ENCODE measurements at regions not wholly inside any gene's neighbourhood (a gene's known extent, or its start where the extent isn't known, plus 50 kb on each side); places are given as distances from the start of the nearest gene placed in this dataset.

DNA sequence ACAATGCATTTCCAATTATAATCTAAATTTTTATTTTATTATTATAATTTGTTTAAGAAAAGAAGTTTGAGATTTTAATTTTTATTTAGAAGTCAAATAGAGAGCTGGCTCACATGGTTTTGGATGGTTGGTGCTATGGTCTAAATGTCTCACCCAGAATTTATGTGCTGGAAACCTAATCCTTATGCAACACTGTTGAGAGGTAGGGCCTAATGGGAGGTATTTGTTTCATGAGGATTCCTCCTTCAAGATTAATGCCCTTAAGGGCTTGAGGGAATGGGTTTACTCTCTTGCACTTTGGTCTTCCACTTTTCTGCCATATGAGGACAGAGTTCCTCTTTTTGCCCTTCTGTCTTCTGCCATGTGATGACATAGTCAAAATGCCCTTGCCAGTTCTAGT is 960.5 kb upstream of the IGFBP7 start:
- TF ChIP-seq, protein P1, sequence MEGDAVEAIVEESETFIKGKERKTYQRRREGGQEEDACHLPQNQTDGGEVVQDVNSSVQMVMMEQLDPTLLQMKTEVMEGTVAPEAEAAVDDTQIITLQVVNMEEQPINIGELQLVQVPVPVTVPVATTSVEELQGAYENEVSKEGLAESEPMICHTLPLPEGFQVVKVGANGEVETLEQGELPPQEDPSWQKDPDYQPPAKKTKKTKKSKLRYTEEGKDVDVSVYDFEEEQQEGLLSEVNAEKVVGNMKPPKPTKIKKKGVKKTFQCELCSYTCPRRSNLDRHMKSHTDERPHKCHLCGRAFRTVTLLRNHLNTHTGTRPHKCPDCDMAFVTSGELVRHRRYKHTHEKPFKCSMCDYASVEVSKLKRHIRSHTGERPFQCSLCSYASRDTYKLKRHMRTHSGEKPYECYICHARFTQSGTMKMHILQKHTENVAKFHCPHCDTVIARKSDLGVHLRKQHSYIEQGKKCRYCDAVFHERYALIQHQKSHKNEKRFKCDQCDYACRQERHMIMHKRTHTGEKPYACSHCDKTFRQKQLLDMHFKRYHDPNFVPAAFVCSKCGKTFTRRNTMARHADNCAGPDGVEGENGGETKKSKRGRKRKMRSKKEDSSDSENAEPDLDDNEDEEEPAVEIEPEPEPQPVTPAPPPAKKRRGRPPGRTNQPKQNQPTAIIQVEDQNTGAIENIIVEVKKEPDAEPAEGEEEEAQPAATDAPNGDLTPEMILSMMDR (IDR thresholded peaks at IDR 0.05): no peak
- no peaks in the 10 kb centered on the region for H3K27me3 ChIP-seq (ENCODE audit: insufficient read depth in 3 of 3, low read length in 2 of 3)
- no peaks in the 10 kb centered on the region for H3K9me3 ChIP-seq
- intact Hi-C loops (cut with DNase I): no loop called here
- H3K4me1 ChIP-seq: no peaks in the 10 kb centered on the region
- DNase-seq: no peak
- no peak overlapping the region for H3K27ac ChIP-seq
- ATAC-seq: no peak
- no peaks in the 10 kb centered on the region for H3K36me3 ChIP-seq (ENCODE audit: insufficient read depth in 1 of 2, low read depth in 1 of 2)
- no peak overlapping the region for H3K4me3 ChIP-seq

DNA sequence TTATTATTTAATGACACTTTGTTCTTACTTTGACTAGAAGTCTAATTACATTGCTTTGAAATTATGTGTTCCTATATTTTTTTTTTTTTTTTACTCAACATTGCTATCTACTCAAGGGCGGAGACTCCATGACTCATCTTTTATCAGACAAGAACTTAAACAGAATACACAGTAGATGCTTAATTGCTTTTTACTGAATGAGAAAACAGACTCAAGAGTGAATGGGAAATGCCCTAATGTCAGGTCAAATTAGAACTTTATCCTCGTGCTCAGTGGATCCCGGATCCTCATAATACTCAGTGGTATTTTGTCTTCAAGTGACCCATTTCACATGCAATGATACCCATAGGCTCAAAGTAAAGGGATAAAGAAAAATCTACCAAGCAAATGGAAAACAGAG is 954.5 kb upstream of the IGFBP7 start:
- H3K27me3 ChIP-seq (ENCODE audit: insufficient read depth in 3 of 3, low read length in 2 of 3): no peaks in the 10 kb centered on the region
- intact Hi-C loops (cut with DNase I): no loop called here
- ATAC-seq (no peak), DNase-seq (no peak)
- H3K27ac ChIP-seq: no peak overlapping the region
- WGBS, 3 donors: 80 to 93% (median 88%) methylated on average over 3 of the region's 3 CpGs
- no peaks in the 10 kb centered on the region for H3K36me3 ChIP-seq (ENCODE audit: insufficient read depth in 1 of 2, low read depth in 1 of 2)
- no peaks in the 10 kb centered on the region for H3K9me3 ChIP-seq
- TF ChIP-seq, protein P1 (IDR thresholded peaks at IDR 0.05): no peak
- no peaks in the 10 kb centered on the region for H3K4me1 ChIP-seq
- H3K4me3 ChIP-seq: no peak overlapping the region

DNA sequence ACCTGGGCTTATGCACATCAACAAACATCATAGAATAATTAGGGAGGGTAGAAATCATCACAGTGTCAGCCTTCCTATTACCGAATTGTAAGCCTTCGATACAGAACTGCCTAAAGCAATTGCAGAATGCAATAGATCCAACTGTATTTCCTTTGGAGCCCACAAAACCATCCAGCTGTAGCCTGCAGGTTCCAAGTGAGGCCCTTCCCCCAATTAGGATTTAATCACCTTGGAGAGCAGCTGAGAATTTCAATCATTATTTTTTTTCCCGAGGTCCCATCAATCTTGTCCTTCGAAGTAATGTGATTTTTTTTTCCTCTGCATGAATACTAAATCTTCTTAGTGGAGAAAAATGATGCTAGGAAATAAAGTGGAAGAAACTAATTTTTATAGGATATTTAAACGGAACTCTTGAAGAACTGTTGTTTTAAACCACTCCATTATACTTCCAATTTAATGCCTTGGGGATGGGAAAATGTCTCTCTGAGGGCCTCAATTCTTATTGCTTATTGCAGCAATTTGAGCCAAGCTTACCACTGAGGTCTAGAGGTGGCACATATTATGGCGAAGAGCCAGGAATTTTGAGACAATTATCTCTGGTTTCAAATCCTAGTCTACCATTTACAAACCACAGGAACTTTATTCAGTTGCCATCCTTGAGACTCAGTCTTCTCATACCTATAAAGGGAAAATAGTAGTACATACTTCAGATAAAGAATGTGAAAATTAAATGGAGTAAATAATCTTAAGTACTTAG is 953.4 kb upstream of the IGFBP7 start:
- H3K27ac ChIP-seq: no peak overlapping the region
- no peaks in the 10 kb centered on the region for H3K27me3 ChIP-seq (ENCODE audit: insufficient read depth in 3 of 3, low read length in 2 of 3)
- intact Hi-C loops (cut with DNase I): no loop called here
- no peaks in the 10 kb centered on the region for H3K4me1 ChIP-seq
- ATAC-seq: no peak
- no peak overlapping the region for H3K4me3 ChIP-seq
- TF ChIP-seq, protein P1 (IDR thresholded peaks at IDR 0.05): no peak
- no peak for DNase-seq
- WGBS, 3 donors: 63 to 68% (median 67%) methylated on average over 6 of the region's 6 CpGs
- no peaks in the 10 kb centered on the region for H3K9me3 ChIP-seq
- no peaks in the 10 kb centered on the region for H3K36me3 ChIP-seq (ENCODE audit: insufficient read depth in 1 of 2, low read depth in 1 of 2)

DNA sequence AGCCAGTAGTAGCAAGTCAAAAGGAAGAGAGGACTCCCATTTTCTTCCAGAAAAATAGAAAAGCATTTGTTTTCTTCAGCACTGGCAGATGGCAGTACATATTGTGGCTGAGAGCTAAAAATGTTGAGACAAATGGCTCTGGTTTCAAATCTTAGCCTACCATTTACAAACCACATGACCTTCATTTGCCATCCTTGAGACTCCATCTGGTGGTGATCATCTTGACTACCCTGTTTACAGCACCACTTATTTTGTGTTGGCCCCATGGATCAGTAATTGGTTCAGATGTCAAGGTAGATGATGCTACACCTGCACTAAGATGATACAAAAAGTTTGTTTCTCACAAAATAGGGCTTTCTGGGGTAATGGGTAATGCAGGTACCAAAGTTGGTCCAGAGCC is 951.8 kb upstream of the IGFBP7 start:
- no peak for ATAC-seq
- Histone ChIP-seq H3K4me3 (no peak overlapping the region), H3K4me1 (no peaks in the 10 kb centered on the region), H3K27me3 (ENCODE audit: insufficient read depth in 3 of 3, low read length in 2 of 3) (no peaks in the 10 kb centered on the region), H3K27ac (no peak overlapping the region), H3K36me3 (ENCODE audit: insufficient read depth in 1 of 2, low read depth in 1 of 2) (no peaks in the 10 kb centered on the region), H3K9me3 (no peaks in the 10 kb centered on the region)
- DNase-seq: no peak
- TF ChIP-seq, protein P1 (IDR thresholded peaks at IDR 0.05): no peak
- intact Hi-C loops (cut with DNase I): no loop called here

DNA sequence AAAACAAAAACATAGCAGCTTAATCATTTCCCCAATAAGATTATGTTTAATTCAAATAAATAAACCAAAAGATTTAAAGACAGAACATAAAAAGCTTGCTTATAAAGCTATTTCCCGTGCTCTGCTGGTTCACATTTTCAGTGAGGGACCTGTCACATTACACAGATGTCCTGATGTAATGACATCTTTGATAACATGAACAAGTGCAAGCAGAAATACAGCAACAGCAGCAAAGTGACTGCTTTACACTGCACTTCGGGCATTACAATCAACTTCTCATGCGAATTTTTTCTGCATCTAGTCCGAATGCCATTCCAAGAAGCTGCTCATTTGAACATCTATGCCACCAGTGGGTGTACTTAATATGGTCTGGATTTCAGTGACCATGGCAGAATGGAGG is 940.3 kb upstream of the IGFBP7 start:
- no peak for DNase-seq
- 76 to 83% (median 77%) methylated on average over 4 of the region's 4 CpGs for WGBS, 3 donors
- Histone ChIP-seq H3K4me1 (no peaks in the 10 kb centered on the region), H3K27ac (no peak overlapping the region), H3K9me3 (no peaks in the 10 kb centered on the region), H3K36me3 (ENCODE audit: insufficient read depth in 1 of 2, low read depth in 1 of 2) (no peaks in the 10 kb centered on the region), H3K27me3 (ENCODE audit: insufficient read depth in 3 of 3, low read length in 2 of 3) (no peaks in the 10 kb centered on the region), H3K4me3 (no peak overlapping the region)
- ATAC-seq: no peak
- intact Hi-C loops (cut with DNase I): no loop called here
- TF ChIP-seq, protein P1 (IDR thresholded peaks at IDR 0.05): no peak

Measured in psoas muscle (tissue), 7 donors.